Adrenal gland (tissue), 5 donors: ENCODE measurements at regions not wholly inside any gene's neighbourhood (a gene's known extent, or its start where the extent isn't known, plus 50 kb on each side); places are given as distances from the start of the nearest gene placed in this dataset.

ENCODE experiments used
- CTCF ChIP-seq, 6 experiments: fragments of 450-650 bp in 4 of 6; fragments of 200-600 bp in 2 of 6; sonication (generic) in 1 of 6; IDR thresholded peaks; 1 replicate in 5 of 6; 2 replicates in 1 of 6; pipeline versions ENCODE4 v1.5.1 to v1.8.0; 2016 to 2021; ENCODE audit warnings: antibody characterized with exemption in 6 of 6, mild to moderate bottlenecking in 2 of 6, moderate library complexity in 1 of 6
- POLR2A ChIP-seq, 2 donors: fragments of 450-650 bp; IDR thresholded peaks; one replicate each; pipeline ENCODE4 v1.6.1; 2017; ENCODE audit warnings: antibody characterized with exemption in 2 of 2, mild to moderate bottlenecking in 2 of 2, moderate library complexity in 1 of 2
- donor health status: DM: no; HTN: no; CAD: no.

- no peak for TF ChIP-seq CTCF (IDR thresholded peaks at IDR 0.05)
- TF ChIP-seq POLR2A (IDR thresholded peaks at IDR 0.05): no peak
Observed at GRCh38 chr10:4643471-4643870, 182.5 kb upstream of the AKR1E2 start.
